CD1c-positive myeloid dendritic cell (primary cell): ENCODE measurements at regions not wholly inside any gene's neighbourhood (a gene's known extent, or its start where the extent isn't known, plus 50 kb on each side); places are given as distances from the start of the nearest gene placed in this dataset.
"Not testable (repeated sequence)": the region's sequence is repeated elsewhere in the genome, so short reads cannot be mapped to it uniquely, and the experiment has no call there.

Source experiments
- DNase-seq: peaks from one replicate; pipeline ENCODE4 v3.0.0-alpha.2; 2016; ENCODE audit errors: extremely low spot score

DNA sequence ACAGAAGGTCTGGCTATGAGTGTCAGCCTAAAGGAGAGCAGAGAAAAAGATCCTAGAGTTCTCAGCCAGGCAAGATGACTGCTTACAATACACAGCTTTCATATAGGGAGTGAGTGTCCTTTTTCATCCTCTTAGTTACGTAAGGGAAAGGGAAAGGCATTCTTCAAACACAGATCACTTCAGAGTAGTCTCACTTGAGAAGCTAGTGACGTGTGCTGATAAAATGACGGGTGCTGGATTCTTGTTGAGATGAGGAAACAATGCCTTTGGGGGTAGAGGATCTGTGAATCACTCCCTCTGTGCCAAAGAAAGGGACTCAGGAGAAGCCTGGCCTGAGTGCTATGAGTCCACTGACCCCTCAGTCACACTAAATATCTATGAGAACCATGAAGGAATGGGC lies 117.3 kb downstream of the QRSL1 start:
- DNase-seq = no peak

DNA sequence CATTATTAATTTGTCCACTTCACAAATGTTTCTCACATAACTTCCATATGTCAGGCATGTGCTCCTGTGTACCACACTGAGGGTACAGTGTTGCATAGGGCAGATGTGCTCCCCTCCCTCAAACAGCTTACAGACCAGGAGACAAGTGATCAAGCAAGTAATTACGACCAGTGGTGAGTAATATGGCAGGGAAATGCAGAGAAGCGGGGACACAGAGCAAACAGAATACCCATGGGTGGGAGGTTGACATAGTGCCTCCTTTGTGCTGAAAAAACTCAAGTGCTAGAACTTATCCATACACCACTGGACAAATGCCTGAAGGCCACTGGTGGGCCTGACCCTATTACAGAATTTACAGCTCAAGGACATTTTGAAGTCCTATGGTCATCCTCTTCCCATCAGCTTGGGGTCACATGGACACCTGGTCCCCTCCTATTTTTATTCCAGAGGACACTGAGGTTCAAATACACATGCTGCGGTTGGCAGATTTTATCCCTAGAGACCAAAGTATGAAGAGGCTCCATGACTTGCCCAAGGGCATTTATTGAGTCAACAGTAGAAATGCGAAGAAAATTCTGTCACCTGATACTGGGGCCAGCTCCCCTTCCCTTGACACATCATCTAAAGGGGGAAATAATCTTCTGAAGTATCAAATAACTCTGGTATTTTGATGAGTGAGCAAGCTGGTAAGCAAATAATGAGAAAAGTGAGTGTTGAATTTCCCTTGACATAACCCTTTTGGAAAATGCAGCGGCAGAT lies 116.6 kb downstream of the QRSL1 start:
- no peak for DNase-seq

DNA sequence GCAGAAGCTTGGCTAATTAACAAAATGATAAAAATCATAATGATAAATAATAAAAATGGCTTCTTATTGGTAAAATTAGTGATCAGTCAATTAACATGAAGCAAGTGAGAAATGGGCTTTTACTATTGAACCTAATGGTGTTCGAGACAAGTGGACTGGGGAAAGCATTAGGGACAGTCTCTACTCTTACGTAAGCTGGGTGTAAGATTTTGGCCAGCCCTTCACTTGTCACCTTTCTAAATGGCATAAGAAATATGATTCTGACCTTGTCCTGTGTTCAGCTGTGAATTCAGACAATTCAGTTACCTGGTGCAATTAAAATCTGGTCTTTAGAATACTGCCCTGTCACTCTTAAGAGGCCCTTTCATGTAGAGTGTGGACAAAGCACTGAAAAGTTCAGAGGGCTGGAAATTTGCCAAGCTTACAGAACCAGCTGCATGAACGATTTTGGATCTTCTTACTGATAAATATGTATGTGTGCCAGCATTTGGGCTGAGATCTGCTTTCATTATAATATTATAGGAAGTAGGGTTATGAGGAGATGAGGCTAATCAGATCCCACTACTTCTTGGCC lies 115.9 kb downstream of the QRSL1 start:
- DNase-seq = no peak

DNA sequence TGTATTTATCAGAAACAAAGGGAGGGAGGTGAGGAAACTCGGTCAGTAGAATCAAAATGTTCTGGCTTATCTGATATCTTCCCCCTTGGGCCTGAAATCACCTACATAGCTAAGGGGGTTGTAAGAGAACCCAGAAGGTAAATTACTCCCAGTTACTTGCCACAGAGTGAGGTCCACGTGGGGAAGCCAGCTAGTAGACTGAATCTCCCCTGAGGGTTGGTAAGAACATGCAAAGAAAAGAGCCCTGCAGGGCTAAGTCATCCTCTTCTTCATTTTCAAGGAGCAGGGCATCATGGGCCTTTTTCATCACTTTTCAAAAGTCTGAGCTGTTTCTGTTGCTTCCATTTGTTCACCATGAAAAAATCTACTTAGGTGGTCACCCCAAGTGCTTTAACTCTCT lies 115.4 kb downstream of the QRSL1 start:
- no peak for DNase-seq

DNA sequence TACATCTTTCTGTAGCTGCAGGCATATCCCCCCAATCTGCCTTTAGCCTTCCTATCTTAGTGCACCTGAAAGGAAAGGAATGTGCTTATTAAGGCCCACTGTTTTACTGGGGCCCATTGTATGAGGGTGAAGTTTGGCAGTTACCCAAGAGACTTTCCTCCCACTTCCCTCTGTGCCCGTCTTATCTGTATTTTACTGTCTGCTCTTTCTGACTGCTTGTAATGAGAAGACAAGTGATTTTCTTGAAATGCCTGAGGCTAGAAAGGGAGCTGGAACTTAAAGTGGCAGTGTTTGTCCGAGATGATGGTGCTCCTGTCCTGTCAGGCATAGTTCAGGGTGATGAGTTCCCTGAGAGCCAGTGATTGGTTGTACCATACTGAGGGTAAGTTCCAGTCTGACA lies 114.7 kb downstream of the QRSL1 start:
- DNase-seq = not testable (repeated sequence)

DNA sequence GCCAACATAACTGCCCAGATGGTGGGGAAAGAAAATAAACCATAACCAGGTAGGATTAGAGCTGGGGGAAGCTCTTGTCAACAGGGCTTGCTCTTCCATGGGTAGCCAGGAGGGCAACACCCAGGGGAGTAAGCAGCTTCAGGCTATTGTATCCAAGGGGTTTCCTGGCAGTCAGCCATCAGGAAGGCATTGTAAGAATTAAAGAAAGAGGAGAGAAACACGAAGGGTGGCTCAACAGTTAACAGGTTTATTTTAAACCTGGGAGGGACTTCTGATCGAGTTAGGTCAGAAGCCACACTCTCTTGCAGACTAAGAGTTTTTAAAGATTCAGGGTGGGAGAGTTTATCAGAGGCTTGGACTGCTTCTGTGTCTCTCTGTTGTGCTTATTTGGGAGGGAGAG lies 114.2 kb downstream of the QRSL1 start:
- DNase-seq = no peak

DNA sequence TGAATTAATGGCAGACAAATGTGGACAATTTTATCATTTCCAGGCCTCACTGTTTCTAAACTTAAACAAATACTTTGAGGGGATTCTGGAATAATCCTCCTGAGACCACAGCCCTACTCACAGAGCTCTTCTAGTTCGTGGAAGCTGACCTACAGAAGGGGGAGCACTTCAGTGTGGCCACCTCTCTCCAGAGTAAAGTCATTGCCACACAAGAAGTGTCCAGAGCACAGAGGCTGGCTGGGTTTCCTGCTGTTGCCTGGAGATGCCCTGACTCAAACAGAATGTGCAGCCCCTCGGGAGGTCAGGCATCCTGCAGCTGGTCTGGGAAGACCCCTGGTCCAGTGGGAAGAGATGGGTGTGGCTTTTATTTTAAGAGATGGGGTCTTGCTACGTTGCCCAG lies 110.9 kb downstream of the QRSL1 start:
- DNase-seq = no peak

DNA sequence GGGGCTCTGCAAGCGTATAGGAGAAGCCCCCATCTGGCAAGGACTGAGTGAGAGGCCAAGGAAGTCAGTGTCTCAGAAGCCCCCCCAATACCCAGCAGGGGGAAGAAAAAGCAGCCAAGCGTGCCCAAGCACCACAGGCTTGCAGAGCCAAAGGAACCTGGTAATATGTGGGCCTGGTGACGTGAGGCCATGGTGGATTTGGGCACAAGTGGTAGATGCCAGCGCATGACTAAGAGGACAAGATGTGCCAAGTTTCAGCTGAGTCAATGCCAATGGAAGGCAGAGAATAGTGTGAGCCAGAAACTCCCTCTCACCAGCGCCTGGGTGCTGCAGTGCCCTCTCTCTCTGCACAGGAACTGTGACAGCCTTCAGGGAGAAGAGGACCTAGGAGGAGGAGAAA lies 110.0 kb downstream of the QRSL1 start:
- DNase-seq = no peak

DNA sequence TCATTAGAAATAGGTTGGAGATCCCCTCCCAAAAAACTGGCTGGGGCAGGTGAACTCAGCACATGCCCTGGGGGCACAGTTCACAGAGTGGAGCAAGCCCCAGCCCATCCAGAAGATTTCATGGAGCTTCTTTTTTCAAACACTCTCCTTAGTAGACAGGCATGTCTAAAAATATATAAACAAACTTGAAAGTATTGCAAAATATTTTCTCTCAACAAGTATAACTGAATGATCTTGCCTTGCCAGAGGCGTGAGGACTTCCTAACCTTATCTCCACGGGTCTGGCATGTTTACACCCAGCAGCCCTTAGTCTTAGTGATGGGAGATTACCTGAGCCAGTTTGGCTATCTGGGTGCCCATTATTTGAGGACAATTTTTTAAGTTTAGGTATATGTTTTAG lies 107.1 kb downstream of the QRSL1 start:
- DNase-seq = no peak

DNA sequence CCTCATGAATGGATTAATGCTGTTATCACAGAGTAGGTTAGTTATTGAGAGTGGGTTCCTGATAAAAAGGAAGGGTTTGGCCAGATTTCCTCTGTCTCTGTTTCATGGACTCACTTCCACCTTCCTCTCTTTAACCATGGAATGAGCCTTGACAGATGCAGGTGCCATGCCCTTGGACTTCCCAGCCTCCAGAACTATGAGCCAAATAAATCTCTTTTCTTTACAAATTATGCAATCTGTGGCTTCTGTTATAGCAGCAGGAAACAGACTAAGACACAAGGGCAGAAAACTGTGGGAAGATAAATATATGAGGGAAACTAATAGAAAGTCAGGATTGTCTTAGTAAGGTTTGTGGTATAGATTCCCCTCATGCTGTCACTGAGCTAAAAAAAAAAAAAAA lies 106.5 kb downstream of the QRSL1 start:
- no peak for DNase-seq

DNA sequence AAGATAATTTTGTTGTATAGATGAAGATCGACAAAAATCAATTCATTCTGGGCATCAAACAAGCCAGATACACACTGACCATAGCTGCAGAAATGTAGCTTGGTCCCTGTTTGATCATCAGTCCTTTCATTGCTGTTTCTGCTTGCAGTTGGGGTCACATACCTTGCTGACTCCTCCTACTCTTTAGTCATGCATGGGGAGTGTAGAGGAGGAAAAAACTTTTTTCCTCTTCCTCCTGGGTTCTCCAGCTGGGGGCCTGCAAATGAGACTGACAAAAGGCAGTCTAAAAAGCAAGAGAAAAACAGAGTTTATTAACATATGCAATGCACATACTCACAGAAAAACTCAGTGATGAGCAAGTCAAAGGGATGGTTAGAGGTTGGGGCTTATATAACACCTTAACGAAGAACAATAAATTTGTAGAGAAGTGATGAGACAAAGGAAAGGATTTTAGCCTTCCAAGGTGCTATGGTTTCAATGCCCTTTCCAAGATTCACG lies 105.8 kb downstream of the QRSL1 start:
- no peak for DNase-seq

DNA sequence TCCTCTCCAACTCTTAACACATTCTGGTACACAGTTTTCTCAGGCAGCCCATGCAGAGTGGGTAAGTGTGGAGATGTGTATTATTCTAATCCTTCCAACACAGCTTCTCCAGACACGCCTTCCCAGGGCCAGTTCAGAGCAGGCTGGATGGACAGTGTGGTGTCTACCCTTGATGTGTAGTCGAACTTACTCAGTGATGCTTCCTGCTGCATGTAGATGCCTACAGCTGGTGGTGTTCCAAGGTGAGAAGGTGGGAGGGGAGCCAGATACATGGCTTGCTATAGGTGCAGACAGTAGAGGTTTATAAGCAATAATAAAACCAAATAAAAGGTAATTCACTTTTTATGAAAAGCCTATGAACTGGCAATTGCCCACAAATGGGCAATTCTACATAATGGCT lies 104.0 kb downstream of the QRSL1 start:
- no peak for DNase-seq

DNA sequence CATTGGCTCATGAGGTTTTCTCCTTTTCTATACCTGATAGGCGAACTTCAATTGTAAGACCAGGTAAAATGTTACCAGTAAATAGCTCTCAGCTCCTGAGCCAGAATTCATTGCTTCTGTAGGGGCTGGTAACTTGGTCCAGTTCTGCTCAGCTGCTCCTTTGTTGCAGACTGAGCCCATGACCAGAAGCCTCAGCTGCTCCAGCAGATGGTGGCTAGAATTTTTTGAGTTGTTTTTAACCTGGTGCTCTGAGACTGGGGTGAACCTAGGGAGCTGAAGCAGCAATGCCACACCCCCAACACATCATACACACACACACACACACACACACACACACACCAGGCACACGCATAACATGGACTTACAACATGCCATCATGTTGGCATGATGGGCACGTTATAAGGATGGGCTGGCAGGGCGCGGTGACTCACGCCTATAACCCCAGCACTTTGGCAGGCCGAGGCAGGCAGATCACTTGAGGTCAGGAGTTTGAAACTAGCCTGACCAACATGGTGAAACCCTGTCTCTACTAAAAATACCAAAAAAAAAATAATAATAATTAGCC lies 103.1 kb downstream of the QRSL1 start:
- no peak for DNase-seq

DNA sequence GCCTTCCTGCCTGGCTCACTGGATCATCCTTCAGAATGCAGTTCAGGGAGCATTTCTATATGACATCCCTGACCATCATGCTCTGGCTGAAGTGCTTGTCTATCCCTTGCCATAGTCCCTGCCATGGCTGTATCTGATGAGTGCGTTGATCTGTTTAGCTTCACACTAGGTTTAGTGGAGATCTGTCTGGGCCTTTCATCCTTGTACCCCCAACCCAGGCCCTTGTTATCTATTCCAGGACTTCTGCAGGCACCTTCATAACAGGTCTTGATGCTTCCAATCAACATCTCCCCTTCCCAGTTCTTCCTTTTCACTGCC lies 102.4 kb downstream of the QRSL1 start:
- no peak for DNase-seq

DNA sequence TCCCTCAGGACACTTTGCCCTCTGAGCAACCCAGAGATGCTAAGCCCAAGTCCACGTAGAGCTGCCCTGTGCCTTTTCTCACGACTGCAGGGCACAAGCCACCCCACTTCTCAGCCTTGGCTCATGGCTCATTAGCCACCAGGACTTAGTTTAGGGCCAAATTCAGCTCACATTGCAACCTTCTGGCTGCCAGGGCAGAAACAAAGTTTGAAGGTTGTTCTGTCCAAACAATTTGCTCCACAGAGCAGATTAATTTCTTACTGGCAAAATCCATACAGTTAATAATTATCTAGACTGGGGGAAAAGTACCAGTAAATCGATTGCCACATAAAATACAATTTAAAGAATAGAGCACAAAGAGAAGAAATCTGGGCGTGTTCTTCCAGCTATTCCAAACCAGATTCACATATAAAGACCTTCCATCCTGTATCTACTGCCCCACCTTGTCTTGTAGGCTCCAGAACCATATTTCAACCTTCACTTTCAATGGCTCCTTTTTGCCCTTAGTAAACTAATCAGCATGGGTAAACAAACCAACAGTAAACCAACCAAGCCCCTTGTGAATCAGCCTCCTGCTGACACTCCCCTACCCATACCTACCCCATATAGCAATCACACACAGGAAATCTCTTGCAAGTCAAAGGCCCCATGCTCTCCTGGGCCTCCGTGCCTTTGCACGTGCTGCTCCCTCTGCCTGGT lies 101.9 kb downstream of the QRSL1 start:
- no peak for DNase-seq

DNA sequence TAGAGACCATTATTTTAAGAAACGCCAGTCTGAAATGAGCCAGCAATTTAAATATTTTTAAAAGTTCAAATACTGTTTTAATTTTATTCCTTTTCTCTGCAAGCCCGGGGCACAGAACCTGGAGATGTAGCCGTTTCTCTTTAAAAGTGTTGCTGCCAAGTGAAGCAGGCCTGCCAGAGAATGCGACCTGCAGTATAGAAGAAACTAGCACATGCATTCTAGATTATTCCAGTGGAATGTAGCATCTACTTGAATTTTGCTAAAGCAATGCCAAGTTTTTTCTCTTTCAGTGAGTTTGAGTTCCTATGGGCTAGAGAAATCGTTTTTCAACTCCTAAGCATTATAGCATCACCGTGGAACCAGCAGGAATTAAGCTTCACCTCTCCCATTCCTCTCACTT lies 101.3 kb downstream of the QRSL1 start:
- DNase-seq = no peak

DNA sequence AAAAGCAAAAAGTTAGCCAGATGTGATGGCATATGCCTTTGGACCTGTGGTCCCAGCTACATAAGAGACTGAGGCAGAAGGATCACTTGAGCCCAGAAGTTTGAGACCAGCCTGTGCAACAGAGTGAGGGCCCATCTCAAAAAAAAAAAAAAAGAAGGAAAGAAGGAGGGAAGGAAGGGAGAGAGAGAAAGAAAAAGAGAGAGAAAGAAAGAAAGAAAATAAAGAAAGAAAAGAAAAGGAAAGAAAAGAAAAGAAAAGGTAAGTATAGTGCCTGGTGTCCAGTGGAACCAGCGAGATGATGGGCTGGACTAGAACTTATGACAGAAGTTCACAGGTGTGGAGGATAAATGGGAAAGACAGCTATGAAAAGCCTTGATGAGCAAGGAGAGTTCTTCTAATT lies 100.9 kb downstream of the QRSL1 start:
- no peak for DNase-seq

DNA sequence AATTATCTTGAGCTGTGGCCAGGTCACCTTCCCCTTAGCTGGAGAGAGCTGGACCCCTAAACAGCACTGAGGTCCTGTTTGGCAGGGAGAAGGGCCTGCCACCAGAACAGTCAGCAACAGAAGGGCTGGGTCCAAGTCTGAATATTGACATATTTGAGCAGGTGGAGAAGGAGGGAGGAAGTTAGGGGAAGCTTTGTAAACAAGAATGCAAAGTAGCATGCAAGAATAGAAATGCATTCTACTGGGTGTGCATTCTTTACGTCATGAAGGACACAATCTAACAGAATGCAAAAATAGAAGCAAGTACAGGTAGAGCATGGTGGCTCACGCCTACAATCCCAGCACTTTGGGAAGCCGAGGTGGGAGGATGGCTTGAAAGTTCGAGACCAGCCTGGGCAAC lies 100.5 kb downstream of the QRSL1 start:
- DNase-seq = no peak

DNA sequence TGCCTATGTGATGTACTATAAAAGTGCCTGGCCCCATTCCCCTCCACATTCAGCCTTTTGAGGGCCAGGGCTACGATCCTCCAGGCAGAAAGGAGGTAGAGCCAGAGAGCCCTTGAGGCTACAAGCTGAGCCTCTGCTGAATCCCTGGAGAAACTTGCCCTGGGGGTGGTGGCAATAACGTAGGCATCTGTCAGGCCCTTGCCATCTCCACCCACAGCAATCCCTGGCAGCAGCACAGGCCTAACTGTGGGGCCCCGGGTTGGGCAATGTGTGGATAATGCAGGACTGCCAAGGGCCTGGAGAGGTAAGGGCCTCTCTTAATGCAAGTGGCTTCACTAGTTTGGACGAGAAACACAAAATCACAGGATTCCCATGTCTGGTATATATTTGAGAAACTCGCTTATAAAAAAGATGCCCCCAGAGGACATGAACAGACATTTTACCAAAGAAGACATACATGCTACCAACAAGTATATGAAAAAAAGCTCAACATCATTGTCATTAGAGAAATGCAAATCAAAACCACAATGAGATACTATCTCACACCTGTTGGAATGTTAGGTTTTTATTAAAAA lies 99.0 kb downstream of the QRSL1 start:
- no peak for DNase-seq

DNA sequence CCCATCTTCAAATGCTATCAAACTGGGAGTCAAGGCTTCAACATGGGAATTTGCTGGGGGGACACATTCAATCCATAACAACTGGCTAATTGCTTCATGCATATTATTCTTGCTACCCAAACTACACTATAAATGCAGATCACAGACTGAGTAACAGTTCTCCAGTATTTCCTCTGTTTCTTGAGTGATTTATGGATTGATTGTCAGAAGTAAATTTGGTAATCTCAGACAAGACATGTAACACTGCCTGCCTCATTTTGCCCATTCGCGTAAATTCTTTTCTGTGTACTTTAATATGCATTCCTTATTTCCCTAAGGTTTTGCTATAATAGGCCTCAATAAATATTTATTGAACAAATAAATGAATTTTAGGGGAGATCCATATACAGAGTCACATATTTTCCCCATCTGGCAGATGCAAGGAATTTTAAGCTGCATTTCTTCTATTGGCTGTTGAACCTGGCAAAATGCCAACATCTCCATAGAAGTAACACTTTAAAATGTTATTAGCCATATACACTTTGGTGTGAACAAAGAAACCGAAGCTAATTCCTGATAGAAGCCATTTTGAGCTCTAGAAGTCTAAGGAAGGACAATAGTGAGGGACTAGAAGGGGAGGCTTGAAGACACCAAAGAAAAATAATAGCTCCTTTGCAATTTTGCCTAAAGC lies 98.2 kb downstream of the QRSL1 start:
- no peak for DNase-seq

DNA sequence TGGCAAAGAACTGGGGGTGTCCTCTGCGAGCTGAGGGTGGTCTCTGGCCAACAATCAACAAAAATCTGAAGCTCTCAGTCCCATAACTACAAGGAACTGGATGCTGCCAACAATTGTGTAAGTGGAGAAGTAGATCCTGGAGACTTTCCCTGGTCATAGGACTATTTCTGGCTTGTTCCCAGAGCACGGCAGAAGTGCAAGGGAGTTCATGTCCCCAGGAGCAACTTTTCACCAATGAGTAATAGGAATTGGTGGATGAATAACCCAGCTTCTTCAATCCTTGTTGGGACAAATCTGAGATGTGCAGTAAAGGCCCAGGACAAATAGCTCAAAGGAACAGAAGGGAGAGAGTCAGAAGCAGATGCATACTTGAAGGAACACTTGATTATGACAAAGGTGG lies 95.5 kb downstream of the QRSL1 start:
- DNase-seq = no peak

DNA sequence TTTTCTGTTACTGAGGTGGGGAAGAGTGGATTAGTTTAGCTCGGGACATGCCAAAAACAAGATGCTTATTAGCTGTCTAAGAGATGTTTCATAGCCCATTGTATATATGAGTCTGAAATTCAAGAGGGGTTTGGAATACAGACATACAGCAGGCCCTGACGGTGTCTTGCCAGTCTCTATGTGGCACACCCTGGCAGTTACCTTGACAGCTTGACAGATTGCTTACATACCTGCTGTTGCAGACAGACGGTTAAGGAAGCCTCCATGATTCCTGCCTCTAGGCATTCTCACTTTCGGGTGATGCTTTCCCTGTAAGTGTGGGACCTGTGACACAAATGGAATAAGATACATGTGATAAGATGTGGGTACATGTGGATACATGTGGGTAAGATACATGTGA lies 95.0 kb downstream of the QRSL1 start:
- no peak for DNase-seq
